Naive thymus-derived CD4-positive, alpha-beta T cell (primary cell): ENCODE measurements at regions not wholly inside any gene's neighbourhood (a gene's known extent, or its start where the extent isn't known, plus 50 kb on each side); places are given as distances from the start of the nearest gene placed in this dataset.

Experiments used
- ATAC-seq: fragments of 150-1000 bp; cut with Tn5 transposase; 2 replicates; pipeline ENCODE4 v1.10.0; 2021; ENCODE audit warnings: mild to moderate bottlenecking, moderate library complexity
- CTCF ChIA-PET: fragments of 350-600 bp; sonication (Branson Sonifier 250); formaldehyde crosslinking; loops from one replicate; lab custom pipeline; 2021; ENCODE audit warnings: antibody characterized with exemption; lab: Charles Lee
- POLR2A ChIA-PET: fragments of 350-600 bp; sonication (Branson Sonifier 250); formaldehyde crosslinking; loops from one replicate; lab custom pipeline; 2021; ENCODE audit warnings: antibody characterized with exemption, inconsistent platforms; lab: Charles Lee
- DNase-seq, 9 donors: peaks; one replicate each; pipeline versions ENCODE4 v3.0.0 to v3.0.0-alpha.2; 2020 to 2022; ENCODE audit warnings: mixed read lengths in 1 of 9
- H3K27ac ChIP-seq: one replicate; pipeline ENCODE4 v1.7.0; 2013; ENCODE audit warnings: mild to moderate bottlenecking, low read depth, low read length, moderate library complexity
- H3K27me3 ChIP-seq, 2 donors: one replicate each; pipeline ENCODE4 v1.7.0; 2013; ENCODE audit warnings: low read length in 2 of 2, mild to moderate bottlenecking in 2 of 2, moderate library complexity in 2 of 2; ENCODE audit not compliant: control insufficient read depth in 2 of 2, insufficient read depth in 2 of 2
- H3K36me3 ChIP-seq, 3 experiments: 1 replicate in 2 of 3; 2 replicates in 1 of 3; pipeline ENCODE4 v1.7.0; 2013; ENCODE audit warnings: low read length in 3 of 3, mild to moderate bottlenecking in 3 of 3, moderate library complexity in 1 of 3; ENCODE audit not compliant: insufficient read depth in 3 of 3, control insufficient read depth in 2 of 3
- H3K4me1 ChIP-seq, 2 donors: one replicate each; pipeline ENCODE4 v1.7.0; 2013; ENCODE audit warnings: low read length in 2 of 2, mild to moderate bottlenecking in 2 of 2, moderate library complexity in 1 of 2; ENCODE audit not compliant: control insufficient read depth in 2 of 2, insufficient read depth in 2 of 2
- H3K4me3 ChIP-seq: 2 replicates; pipeline ENCODE4 v1.7.0; 2013; ENCODE audit warnings: mild to moderate bottlenecking, low read length
- H3K9me3 ChIP-seq, 3 experiments: 1 replicate in 2 of 3; 2 replicates in 1 of 3; pipeline ENCODE4 v1.7.0; 2013; ENCODE audit warnings: low read length in 3 of 3; ENCODE audit not compliant: control insufficient read depth in 2 of 3
- H3K27ac Mint-ChIP-seq, 9 donors: one replicate each; pipeline ENCODE4 v1.8.0; 2020 to 2022; ENCODE audit warnings: mixed read lengths in 9 of 9, mild to moderate bottlenecking in 8 of 9, moderate library complexity in 5 of 9, inconsistent platforms in 2 of 9
- H3K27me3 Mint-ChIP-seq, 5 donors: one replicate each; pipeline ENCODE4 v1.8.0; 2021 to 2022; ENCODE audit warnings: mixed read lengths in 5 of 5, mild to moderate bottlenecking in 1 of 5
- H3K36me3 Mint-ChIP-seq, 5 donors: one replicate each; pipeline ENCODE4 v1.8.0; 2020 to 2022; ENCODE audit warnings: mixed read lengths in 5 of 5, mild to moderate bottlenecking in 3 of 5, inconsistent platforms in 1 of 5
- H3K4me1 Mint-ChIP-seq, 7 donors: one replicate each; pipeline ENCODE4 v1.8.0; 2020 to 2022; ENCODE audit warnings: mixed read lengths in 7 of 7, mild to moderate bottlenecking in 3 of 7, inconsistent platforms in 1 of 7
- H3K4me3 Mint-ChIP-seq, 10 donors: one replicate each; pipeline ENCODE4 v1.8.0; 2020 to 2022; ENCODE audit warnings: mild to moderate bottlenecking in 10 of 10, mixed read lengths in 10 of 10, moderate library complexity in 6 of 10, inconsistent platforms in 2 of 10
- H3K9me3 Mint-ChIP-seq, 11 donors: one replicate each; pipeline ENCODE4 v1.8.0; 2020 to 2022; ENCODE audit warnings: mixed read lengths in 11 of 11, mild to moderate bottlenecking in 4 of 11, inconsistent platforms in 1 of 11, moderate library complexity in 1 of 11
- intact Hi-C, 2 donors: fragments of 100-400 bp; cut with micrococcal nuclease; formaldehyde crosslinking; loops; one replicate each; pipeline ENCODE4 v1.15.1; 2023

DNA sequence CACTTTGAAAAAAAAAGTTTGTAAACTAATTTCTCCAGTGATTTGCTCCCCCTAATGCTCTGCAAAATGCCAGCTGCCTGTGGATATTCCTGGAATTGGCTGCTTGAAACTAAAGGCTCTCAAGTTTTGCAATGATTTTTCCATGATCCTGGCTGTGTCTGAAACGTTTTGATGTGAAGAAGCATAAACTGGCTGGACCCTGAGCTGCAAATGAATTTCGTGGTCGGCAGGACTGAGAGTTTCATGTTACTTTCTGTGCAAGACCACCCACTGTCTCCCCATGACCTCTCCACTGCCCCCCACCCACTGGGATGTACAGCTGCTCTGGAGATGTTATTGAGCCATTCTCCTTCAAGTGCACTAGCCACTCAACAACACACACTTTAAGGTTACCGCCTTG lies 171.3 kb upstream of the SSTR4 start:
- no peak overlapping the region for H3K27ac ChIP-seq
- Mint-ChIP-seq H3K36me3 (no peaks in the 10 kb centered on the region), H3K9me3 (peaks cover 0 to 17% (median 2%) of the 10 kb centered on the region in 11 donors), H3K4me1 (no peaks in the 10 kb centered on the region), H3K27me3 (peaks cover 0 to 13% (median 0%) of the 10 kb centered on the region in 5 donors), H3K4me3 (no peak overlapping the region), H3K27ac (no peak overlapping the region)
- DNase-seq = no peak
- H3K36me3 ChIP-seq = no peaks in the 10 kb centered on the region
- POLR2A ChIA-PET = no interaction called here
- CTCF ChIA-PET = no interaction called here
- H3K4me1 ChIP-seq = no peaks in the 10 kb centered on the region
- H3K4me3 ChIP-seq = no peak overlapping the region
- no peak for ATAC-seq
- H3K9me3 ChIP-seq = no peaks in the 10 kb centered on the region
- intact Hi-C loops = no loop called here
- no peaks in the 10 kb centered on the region for H3K27me3 ChIP-seq

DNA sequence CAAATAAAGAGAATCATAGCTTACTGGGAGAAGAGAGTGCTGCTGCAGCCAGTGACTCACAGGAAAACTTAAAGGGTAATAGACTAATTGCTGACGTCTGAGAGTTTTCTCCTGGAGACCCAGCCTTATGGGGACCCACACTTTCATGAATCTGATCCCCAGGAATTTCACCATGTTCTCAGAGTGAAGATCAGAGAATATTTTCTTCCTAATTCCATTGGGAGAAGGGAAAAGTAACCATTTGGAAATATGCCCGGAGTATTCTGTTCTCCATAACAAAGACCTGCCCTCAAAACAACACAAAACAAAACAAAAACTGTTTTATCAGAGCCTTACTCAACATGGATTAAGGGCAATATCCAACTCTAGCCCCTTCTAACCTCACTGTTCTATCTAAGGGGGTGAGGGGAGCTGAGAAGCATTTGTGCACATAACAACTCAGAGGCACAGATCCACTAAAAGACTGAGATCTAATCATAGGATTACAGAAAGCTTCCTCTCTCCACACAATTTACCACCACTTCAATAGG lies 168.2 kb upstream of the SSTR4 start:
- Histone ChIP-seq H3K36me3 (no peaks in the 10 kb centered on the region), H3K27ac (no peak overlapping the region), H3K9me3 (no peaks in the 10 kb centered on the region), H3K27me3 (no peaks in the 10 kb centered on the region), H3K4me3 (no peak overlapping the region), H3K4me1 (no peaks in the 10 kb centered on the region)
- H3K4me1 Mint-ChIP-seq = no peaks in the 10 kb centered on the region
- H3K4me3 Mint-ChIP-seq = no peak overlapping the region
- H3K27ac Mint-ChIP-seq = no peak overlapping the region
- ATAC-seq (no peak), DNase-seq (no peak)
- intact Hi-C loops = no loop called here
- ChIA-PET POLR2A (no interaction called here), CTCF (no interaction called here)
- H3K27me3 Mint-ChIP-seq = peaks cover 0 to 10% (median 0%) of the 10 kb centered on the region in 5 donors
- no peaks in the 10 kb centered on the region for H3K36me3 Mint-ChIP-seq
- peaks cover 0 to 14% (median 4%) of the 10 kb centered on the region in 11 donors for H3K9me3 Mint-ChIP-seq

DNA sequence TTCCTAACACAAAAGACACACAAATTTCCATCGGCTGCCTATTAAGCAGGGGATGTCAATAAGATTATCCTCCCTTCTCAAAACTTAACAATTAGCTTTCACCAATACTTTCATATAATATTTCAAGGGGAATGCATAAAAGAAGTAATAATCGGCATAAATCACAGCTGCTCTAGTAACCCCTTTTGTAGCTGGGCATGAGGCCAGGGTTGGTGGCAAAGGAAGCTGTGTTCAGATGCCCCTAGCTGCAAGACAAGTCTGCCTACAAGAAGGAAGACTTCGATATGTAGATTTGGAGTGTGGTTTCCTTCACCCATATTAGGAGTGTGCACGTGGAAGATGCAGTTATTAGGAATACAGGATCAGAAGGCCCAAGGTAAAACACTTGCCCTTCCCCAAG lies 156.9 kb upstream of the SSTR4 start:
- ATAC-seq (no peak), DNase-seq (no peak)
- Histone ChIP-seq H3K27ac (no peak overlapping the region), H3K9me3 (no peaks in the 10 kb centered on the region), H3K27me3 (no peaks in the 10 kb centered on the region), H3K4me1 (no peaks in the 10 kb centered on the region), H3K4me3 (no peak overlapping the region), H3K36me3 (no peaks in the 10 kb centered on the region)
- POLR2A ChIA-PET = no interaction called here
- no peaks in the 10 kb centered on the region for H3K36me3 Mint-ChIP-seq
- H3K4me1 Mint-ChIP-seq = no peaks in the 10 kb centered on the region
- peaks cover 0 to 4% (median 0%) of the 10 kb centered on the region in 11 donors for H3K9me3 Mint-ChIP-seq
- no peak overlapping the region for H3K27ac Mint-ChIP-seq
- intact Hi-C loops = no loop called here
- H3K4me3 Mint-ChIP-seq = no peak overlapping the region
- CTCF ChIA-PET = no interaction called here
- peaks cover 0 to 10% (median 0%) of the 10 kb centered on the region in 5 donors for H3K27me3 Mint-ChIP-seq

DNA sequence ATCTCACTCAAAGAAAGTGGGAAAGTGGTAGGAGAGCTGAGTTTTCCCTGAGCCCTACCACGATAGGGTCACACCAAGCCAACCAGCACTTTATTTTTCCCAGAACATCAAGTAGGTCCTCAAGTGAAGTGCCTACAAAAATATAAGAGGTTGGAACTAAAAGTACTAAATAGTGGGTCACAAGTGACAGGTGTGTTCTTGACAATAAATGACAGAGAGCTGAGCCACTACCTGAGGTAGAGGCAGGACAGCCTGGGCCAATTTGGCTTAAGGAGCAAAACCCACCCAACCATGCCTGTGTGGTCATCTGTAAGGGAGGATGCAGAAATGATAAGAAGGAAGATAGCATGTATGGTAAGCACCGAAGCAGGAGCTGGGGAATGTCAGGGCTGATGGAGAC lies 154.8 kb upstream of the SSTR4 start:
- Mint-ChIP-seq H3K27ac (no peak overlapping the region), H3K36me3 (no peaks in the 10 kb centered on the region)

DNA sequence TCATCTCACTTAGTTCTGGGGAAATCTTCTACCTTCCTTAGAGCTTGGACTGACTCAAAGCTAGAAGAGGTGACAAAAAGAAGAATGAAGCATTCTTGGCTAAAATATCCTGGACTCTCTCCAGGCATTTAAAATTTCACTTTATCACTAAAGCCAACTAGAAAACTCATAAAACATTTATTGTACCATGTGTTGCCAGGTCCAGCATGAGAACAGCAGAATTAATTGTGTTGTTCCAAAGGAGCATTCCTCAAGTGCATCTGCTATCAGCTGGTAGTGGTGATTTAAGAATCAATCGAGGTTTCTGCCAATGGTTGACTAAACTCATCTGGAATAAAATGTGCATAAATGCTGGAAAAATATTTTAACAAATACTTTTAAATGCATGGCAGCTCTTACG lies 147.3 kb upstream of the SSTR4 start:
- H3K4me1 ChIP-seq = no peaks in the 10 kb centered on the region
- Mint-ChIP-seq H3K4me1 (no peaks in the 10 kb centered on the region), H3K4me3 (no peak overlapping the region)

More for the DNA sequence above, 154.8 kb upstream of the SSTR4 start:
- no peak for DNase-seq
- Mint-ChIP-seq H3K4me1 (no peaks in the 10 kb centered on the region), H3K27me3 (peaks cover 0 to 10% (median 0%) of the 10 kb centered on the region in 5 donors), H3K9me3 (peaks cover 0 to 4% (median 1%) of the 10 kb centered on the region in 11 donors), H3K4me3 (no peak overlapping the region)
- Histone ChIP-seq H3K9me3 (no peaks in the 10 kb centered on the region), H3K27ac (no peak overlapping the region), H3K4me3 (no peak overlapping the region), H3K27me3 (no peaks in the 10 kb centered on the region), H3K36me3 (no peaks in the 10 kb centered on the region), H3K4me1 (no peaks in the 10 kb centered on the region)
- ChIA-PET CTCF (no interaction called here), POLR2A (no interaction called here)
- ATAC-seq = no peak
- intact Hi-C loops = no loop called here

DNA sequence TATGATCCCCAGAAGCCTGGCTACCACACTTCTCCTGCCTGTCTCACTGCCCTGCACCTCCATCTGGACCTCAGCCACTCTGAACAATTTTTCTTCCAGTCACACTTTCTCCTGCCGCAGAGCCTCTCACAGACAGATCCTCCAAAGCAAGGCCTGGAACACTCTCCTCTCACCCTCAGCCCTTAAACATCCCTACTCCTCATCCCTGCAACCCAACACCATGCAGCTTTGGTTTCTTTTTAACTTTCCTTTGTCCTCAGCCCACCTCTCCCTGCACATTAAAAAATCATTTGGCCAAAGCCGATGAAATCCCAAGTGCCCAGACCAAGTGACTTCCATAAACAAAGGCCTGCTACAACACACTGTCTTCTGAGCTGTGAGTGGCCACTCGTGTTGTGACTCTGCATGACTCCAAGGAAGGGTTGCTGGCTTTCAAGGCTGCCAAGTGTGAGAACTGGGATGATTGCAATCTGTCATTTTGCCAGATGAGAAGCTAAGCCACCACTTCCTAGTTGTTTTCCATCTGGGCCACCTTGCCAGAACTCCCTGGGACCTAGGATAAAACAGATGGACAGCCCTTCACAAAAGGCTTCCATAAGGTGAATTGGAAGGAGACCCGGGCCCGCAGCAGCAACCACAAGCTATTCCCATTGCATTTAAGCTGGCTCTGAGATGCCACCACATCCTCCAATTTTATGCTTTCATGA lies 144.4 kb upstream of the SSTR4 start:
- no peak overlapping the region for H3K27ac ChIP-seq
- H3K4me3 ChIP-seq = no peak overlapping the region
- intact Hi-C loops = no loop called here
- POLR2A ChIA-PET = no interaction called here
- no peak for DNase-seq
- no peak overlapping the region for H3K27ac Mint-ChIP-seq
- H3K4me1 Mint-ChIP-seq = no peaks in the 10 kb centered on the region
- CTCF ChIA-PET = no interaction called here
- peaks cover 0 to 11% (median 3%) of the 10 kb centered on the region in 11 donors for H3K9me3 Mint-ChIP-seq
- no peaks in the 10 kb centered on the region for H3K9me3 ChIP-seq
- H3K4me3 Mint-ChIP-seq = no peak overlapping the region
- no peaks in the 10 kb centered on the region for H3K36me3 ChIP-seq
- no peaks in the 10 kb centered on the region for H3K4me1 ChIP-seq
- no peak for ATAC-seq
- peaks cover 0 to 7% (median 0%) of the 10 kb centered on the region in 5 donors for H3K36me3 Mint-ChIP-seq
- peaks cover 0 to 23% (median 10%) of the 10 kb centered on the region in 5 donors for H3K27me3 Mint-ChIP-seq
- no peaks in the 10 kb centered on the region for H3K27me3 ChIP-seq

More for the DNA sequence above, 147.3 kb upstream of the SSTR4 start:
- ChIA-PET POLR2A (no interaction called here), CTCF (no interaction called here)
- Histone ChIP-seq H3K9me3 (no peaks in the 10 kb centered on the region), H3K27ac (no peak overlapping the region), H3K36me3 (no peaks in the 10 kb centered on the region), H3K27me3 (no peaks in the 10 kb centered on the region), H3K4me3 (no peak overlapping the region)
- intact Hi-C loops = no loop called here
- Mint-ChIP-seq H3K27ac (no peak overlapping the region), H3K27me3 (peaks cover 0 to 23% (median 10%) of the 10 kb centered on the region in 5 donors), H3K9me3 (peaks cover 0 to 11% (median 5%) of the 10 kb centered on the region in 11 donors), H3K36me3 (peaks cover 0 to 7% (median 0%) of the 10 kb centered on the region in 5 donors)
- no peak for ATAC-seq
- no peak for DNase-seq

DNA sequence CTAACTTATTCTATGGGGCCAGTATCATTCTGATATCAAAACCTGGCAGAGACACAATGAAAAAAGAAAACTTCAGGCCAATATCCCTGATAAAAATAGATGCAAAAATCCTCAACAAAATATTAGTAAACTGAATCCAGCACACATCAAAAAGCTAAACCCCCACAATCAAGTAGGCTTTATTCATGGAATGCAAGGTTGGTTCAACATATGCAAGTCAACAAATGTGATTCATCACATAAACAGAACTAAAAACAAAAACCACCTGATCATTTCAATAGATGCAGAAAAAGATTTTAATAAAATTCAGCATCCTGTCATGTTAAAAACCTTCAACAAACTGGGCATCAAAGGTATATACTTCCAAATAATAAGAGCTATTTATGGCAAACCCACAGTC lies 133.9 kb upstream of the SSTR4 start:
- DNase-seq (no peak), ATAC-seq (no peak)
- peaks cover 0 to 6% (median 0%) of the 10 kb centered on the region in 5 donors for H3K27me3 Mint-ChIP-seq
- H3K27me3 ChIP-seq = no peaks in the 10 kb centered on the region
- H3K4me1 Mint-ChIP-seq = peaks cover 0 to 5% (median 0%) of the 10 kb centered on the region in 7 donors
- H3K36me3 ChIP-seq = no peaks in the 10 kb centered on the region
- ChIA-PET CTCF (interaction anchor here (1.1 kb wide), 1 partner anchor 15 kb away, joined by 3 read pairs; no protein-coding TSS in a partner anchor), POLR2A (no interaction called here)
- no peaks in the 10 kb centered on the region for H3K4me1 ChIP-seq
- H3K36me3 Mint-ChIP-seq = no peaks in the 10 kb centered on the region
- no peak overlapping the region for H3K4me3 ChIP-seq
- no peak overlapping the region for H3K27ac ChIP-seq
- H3K9me3 Mint-ChIP-seq = peaks cover 3 to 27% (median 20%) of the 10 kb centered on the region in 11 donors
- no peak overlapping the region for H3K27ac Mint-ChIP-seq
- no peak overlapping the region for H3K4me3 Mint-ChIP-seq
- intact Hi-C loops = no loop called here
- H3K9me3 ChIP-seq = no peaks in the 10 kb centered on the region
